ENCODE measurements at regions not wholly inside any gene's neighbourhood (a gene's known extent, or its start where the extent isn't known, plus 50 kb on each side); places are given as distances from the start of the nearest gene placed in this dataset.
"Not testable (repeated sequence)": the region's sequence is repeated elsewhere in the genome, so short reads cannot be mapped to it uniquely, and the experiment has no call there.

GRCh38 chr15:23860290-23861245 lies 173.5 kb upstream of the NDN start:
- Histone ChIP-seq H3K27ac (no peak overlapping the region), H3K36me3 (no peaks in the 10 kb centered on the region), H3K9me3 (no peaks in the 10 kb centered on the region), H3K4me1 (no peaks in the 10 kb centered on the region), H3K27me3 (peaks cover 5% of the 10 kb centered on the region), H3K4me3 (no peak overlapping the region)
- WGBS: 57% methylated on average over 27 of the region's 31 CpGs
- DNase-seq (ENCODE audit: low spot score in 2 of 2): no peak
- no peak for TF ChIP-seq EP300 (IDR thresholded peaks at IDR 0.05)
- no peak for TF ChIP-seq POLR2AphosphoS5 (IDR thresholded peaks at IDR 0.05)
- TF ChIP-seq, protein P1, sequence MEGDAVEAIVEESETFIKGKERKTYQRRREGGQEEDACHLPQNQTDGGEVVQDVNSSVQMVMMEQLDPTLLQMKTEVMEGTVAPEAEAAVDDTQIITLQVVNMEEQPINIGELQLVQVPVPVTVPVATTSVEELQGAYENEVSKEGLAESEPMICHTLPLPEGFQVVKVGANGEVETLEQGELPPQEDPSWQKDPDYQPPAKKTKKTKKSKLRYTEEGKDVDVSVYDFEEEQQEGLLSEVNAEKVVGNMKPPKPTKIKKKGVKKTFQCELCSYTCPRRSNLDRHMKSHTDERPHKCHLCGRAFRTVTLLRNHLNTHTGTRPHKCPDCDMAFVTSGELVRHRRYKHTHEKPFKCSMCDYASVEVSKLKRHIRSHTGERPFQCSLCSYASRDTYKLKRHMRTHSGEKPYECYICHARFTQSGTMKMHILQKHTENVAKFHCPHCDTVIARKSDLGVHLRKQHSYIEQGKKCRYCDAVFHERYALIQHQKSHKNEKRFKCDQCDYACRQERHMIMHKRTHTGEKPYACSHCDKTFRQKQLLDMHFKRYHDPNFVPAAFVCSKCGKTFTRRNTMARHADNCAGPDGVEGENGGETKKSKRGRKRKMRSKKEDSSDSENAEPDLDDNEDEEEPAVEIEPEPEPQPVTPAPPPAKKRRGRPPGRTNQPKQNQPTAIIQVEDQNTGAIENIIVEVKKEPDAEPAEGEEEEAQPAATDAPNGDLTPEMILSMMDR (IDR thresholded peaks at IDR 0.05): no peak
- TF ChIP-seq POLR2A (IDR thresholded peaks at IDR 0.05): no peak

DNA sequence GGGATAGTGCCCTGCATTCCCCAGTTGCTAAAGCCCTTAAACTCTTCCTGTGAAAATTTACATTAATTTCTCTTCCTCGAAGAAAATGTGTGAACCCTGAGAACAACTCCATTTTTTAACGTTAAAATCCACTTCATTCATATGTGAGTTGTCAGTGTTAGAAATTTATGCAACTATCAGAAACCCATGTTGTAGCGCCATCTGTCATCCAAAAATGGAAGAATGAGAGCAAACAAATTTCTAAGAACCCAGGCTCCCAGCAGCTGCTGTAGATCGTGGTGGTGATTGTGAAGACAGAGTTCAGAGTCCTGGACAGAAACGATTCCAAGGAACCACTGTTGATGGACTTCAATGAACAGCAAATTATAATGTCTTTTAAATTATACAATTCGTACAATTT lies 179.7 kb upstream of the NDN start:
- H3K27me3 ChIP-seq: peaks cover 6% of the 10 kb centered on the region
- no peaks in the 10 kb centered on the region for H3K4me1 ChIP-seq
- H3K9me3 ChIP-seq: no peaks in the 10 kb centered on the region
- no peaks in the 10 kb centered on the region for H3K36me3 ChIP-seq
- H3K27ac ChIP-seq: no peak overlapping the region
- DNase-seq (ENCODE audit: low spot score in 2 of 2): no peak
- 49% methylated on average over 6 of the region's 6 CpGs for WGBS
- no peak overlapping the region for H3K4me3 ChIP-seq
- TF ChIP-seq EP300 (IDR thresholded peaks at IDR 0.05) (no peak), POLR2AphosphoS5 (IDR thresholded peaks at IDR 0.05) (no peak), POLR2A (IDR thresholded peaks at IDR 0.05) (no peak)
- TF ChIP-seq, protein P1 (IDR thresholded peaks at IDR 0.05): no peak

DNA sequence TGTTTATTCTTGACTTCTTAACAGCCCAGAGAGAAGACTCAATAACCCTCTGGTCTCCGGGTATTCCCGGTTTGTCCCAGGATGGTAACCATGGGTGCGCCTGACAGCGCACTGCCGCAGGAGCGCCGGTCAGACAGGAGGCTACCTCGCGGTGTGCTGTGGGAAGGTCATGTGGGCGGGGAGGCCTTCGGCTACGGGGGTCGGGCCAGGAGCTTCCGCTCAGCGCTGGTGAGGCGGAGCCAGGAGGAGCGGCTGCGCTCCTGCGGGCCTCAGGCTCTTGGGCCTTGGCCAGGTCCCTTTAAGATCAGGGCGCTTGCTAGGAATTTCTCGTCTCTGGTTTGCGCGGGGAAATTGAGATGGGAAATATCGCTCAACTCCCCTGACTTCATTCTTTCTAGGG lies 182.3 kb upstream of the NDN start:
- TF ChIP-seq POLR2AphosphoS5 (IDR thresholded peaks at IDR 0.05): no peak
- TF ChIP-seq, protein P1 (IDR thresholded peaks at IDR 0.05): no peak
- no peak for TF ChIP-seq EP300 (IDR thresholded peaks at IDR 0.05)
- TF ChIP-seq POLR2A (IDR thresholded peaks at IDR 0.05): no peak
- Histone ChIP-seq H3K27ac (no peak overlapping the region), H3K9me3 (no peaks in the 10 kb centered on the region), H3K4me1 (no peaks in the 10 kb centered on the region), H3K4me3 (no peak overlapping the region), H3K36me3 (no peaks in the 10 kb centered on the region), H3K27me3 (peaks cover 6% of the 10 kb centered on the region)
- 46% methylated on average over 9 of the region's 24 CpGs for WGBS
- DNase-seq (ENCODE audit: low spot score in 2 of 2): no peak

GRCh38 chr15:23873613-23874012 lies 186.5 kb upstream of the NDN start:
- not testable (repeated sequence) for H3K4me1 ChIP-seq; H3K27ac ChIP-seq; DNase-seq (ENCODE audit: low spot score in 2 of 2); H3K9me3 ChIP-seq; H3K4me3 ChIP-seq; H3K36me3 ChIP-seq; H3K27me3 ChIP-seq
- WGBS: 82% methylated on average over 8 of the region's 8 CpGs

- H3K4me1 ChIP-seq: no peaks in the 10 kb centered on the region
- no peaks in the 10 kb centered on the region for H3K36me3 ChIP-seq
- no peak overlapping the region for H3K4me3 ChIP-seq
- TF ChIP-seq, protein P1 (IDR thresholded peaks at IDR 0.05): peak in 1 of 2 donors; percentile 25
- no peak for TF ChIP-seq POLR2AphosphoS5 (IDR thresholded peaks at IDR 0.05)
- H3K27ac ChIP-seq: no peak overlapping the region
- 31% methylated on average over 29 of the region's 36 CpGs for WGBS
- DNase-seq (ENCODE audit: low spot score in 2 of 2): no peak
- H3K9me3 ChIP-seq: no peaks in the 10 kb centered on the region
- no peaks in the 10 kb centered on the region for H3K27me3 ChIP-seq
Observed at GRCh38 chr15:23877502-23878412, 190.7 kb upstream of the NDN start.
